HUES64 (cell line): ENCODE measurements at regions not wholly inside any gene's neighbourhood (a gene's known extent, or its start where the extent isn't known, plus 50 kb on each side); places are given as distances from the start of the nearest gene placed in this dataset.
"Not testable (repeated sequence)": the region's sequence is repeated elsewhere in the genome, so short reads cannot be mapped to it uniquely, and the experiment has no call there.

Source experiments
- H3K27ac ChIP-seq: 2 replicates; pipeline ENCODE4 v1.7.0; 2013; ENCODE audit warnings: low read depth, low read length, inconsistent platforms
- H3K27me3 ChIP-seq: 2 replicates; pipeline ENCODE4 v1.6.1; 2013; ENCODE audit warnings: mild to moderate bottlenecking, low read length; ENCODE audit not compliant: insufficient read depth
- H3K36me3 ChIP-seq: 2 replicates; pipeline ENCODE4 v1.6.1; 2013; ENCODE audit warnings: mild to moderate bottlenecking, low read length; ENCODE audit not compliant: insufficient read depth
- H3K4me1 ChIP-seq: 2 replicates; pipeline ENCODE4 v1.6.1; 2013; ENCODE audit warnings: mild to moderate bottlenecking, low read length, moderate library complexity; ENCODE audit not compliant: insufficient read depth
- H3K4me3 ChIP-seq: 2 replicates; pipeline ENCODE4 v1.5.1; 2013; ENCODE audit warnings: mild to moderate bottlenecking, low read length, moderate library complexity
- H3K9ac ChIP-seq: 2 replicates; pipeline ENCODE4 v1.6.1; 2013; ENCODE audit warnings: mild to moderate bottlenecking, low read depth, low read length
- H3K9me3 ChIP-seq: 2 replicates; pipeline ENCODE4 v1.6.1; 2013; ENCODE audit warnings: low read depth, low read length; ENCODE audit not compliant: insufficient read depth
- WGBS: fragments of 150-250, 120-280 bp; methylation state at CpG from one replicate; pipeline ENCODE4 v1.1.7; 2013; ENCODE audit warnings: missing lambda C conversion rate; 5-methylcytosine and 5-hydroxymethylcytosine counted together

DNA sequence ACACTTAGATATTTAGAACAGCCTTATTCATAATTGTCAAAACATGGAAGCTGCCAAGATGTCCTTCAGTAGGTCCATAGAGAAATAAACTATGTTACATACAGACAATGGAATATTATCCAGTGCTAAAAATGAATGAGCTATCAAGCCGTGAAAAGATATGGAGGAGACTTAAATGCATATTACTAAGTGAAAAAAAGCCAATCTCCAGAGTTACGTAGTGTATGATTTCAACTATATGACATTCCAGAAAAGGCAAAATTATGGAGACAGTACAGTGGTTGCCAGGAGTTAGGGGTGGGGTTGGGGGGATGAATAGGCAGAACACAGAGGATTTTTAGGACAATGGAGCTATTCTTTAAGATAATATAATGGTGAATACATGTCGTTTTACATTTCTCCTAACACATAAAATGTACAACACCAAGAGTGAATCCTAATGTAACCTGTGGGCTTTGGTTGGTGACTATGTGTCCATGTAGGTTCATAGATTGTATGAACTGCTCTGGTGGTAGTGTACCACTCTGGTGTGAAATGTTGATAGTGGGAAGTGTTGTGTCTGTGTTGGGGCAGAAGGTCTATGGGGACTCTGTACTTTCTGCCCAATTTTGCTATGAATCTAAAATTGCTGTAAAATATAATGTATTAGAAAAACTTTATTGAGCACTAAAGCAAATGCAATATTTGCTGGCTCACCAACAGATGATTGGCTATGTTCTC, 122.6 kb downstream of the USP22 start:
- H3K4me1 ChIP-seq, result peaks cover 4% of the 10 kb centered on the region
- no peaks in the 10 kb centered on the region for H3K36me3 ChIP-seq
- H3K27me3 ChIP-seq, result no peaks in the 10 kb centered on the region
- 95% methylated on average over 2 of the region's 3 CpGs for WGBS
- 0 out of 2 replicates have a peak overlapping the region, but pooled peaks have one; percentile 7 for H3K27ac ChIP-seq
- no peak overlapping the region for H3K9ac ChIP-seq
- H3K9me3 ChIP-seq, result no peaks in the 10 kb centered on the region
- H3K4me3 ChIP-seq, result no peak overlapping the region

DNA sequence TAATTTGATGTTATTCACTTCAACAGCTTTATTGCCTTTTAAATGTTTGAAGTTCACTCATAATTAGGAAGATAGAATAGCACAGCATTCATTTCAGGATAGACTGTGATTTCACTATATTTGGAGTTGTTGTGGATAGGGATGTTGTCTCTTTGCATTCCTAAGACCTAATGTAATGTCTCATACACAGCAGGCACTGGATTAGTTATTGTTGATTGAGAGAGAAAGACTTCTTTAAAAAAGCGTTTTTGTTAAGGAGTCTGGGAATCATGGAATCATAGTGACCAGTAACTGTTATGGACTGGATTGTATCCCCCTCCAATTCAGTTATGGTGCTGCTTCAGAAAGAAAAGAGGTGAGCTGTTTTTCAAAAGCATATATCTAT, 122.0 kb downstream of the USP22 start:
- 45% methylated on average over 1 of the region's 1 CpG for WGBS
- H3K4me3 ChIP-seq, result no peak overlapping the region
- H3K27ac ChIP-seq, result 0 out of 2 replicates have a peak overlapping the region, but pooled peaks have one; percentile 7
- H3K9me3 ChIP-seq, result no peaks in the 10 kb centered on the region
- no peaks in the 10 kb centered on the region for H3K27me3 ChIP-seq
- H3K36me3 ChIP-seq, result no peaks in the 10 kb centered on the region
- no peak overlapping the region for H3K9ac ChIP-seq
- peaks cover 4% of the 10 kb centered on the region for H3K4me1 ChIP-seq

DNA sequence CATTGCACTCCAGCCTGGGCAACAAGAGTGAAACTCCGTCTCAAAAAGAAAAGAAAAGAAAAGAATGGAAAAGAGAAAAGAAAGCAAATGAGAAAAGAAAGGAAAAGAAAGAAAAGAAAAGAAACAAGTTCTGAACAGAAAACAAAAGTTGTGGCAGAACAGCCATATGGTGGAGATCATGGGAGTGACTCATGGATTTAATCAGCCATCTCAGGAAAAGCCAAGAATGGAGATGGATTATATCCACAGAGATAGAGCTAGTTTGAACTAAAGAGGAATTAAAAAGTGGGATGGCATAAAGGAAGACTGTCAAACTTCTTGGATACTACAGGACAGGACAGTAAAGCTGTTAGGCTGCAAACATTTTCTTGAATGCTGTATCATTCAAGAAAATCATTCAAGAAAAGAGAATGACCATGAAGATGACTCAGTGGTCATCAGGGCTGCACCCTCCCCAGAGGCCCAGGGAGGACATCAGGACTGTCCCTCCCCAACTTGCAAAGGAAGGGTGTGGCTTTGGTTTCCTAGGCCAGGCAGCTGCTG, 120.6 kb downstream of the USP22 start:
- no peaks in the 10 kb centered on the region for H3K9me3 ChIP-seq
- no peak overlapping the region for H3K9ac ChIP-seq
- no peak overlapping the region for H3K4me3 ChIP-seq
- no peak overlapping the region for H3K27ac ChIP-seq
- H3K36me3 ChIP-seq, result no peaks in the 10 kb centered on the region
- peaks cover 4% of the 10 kb centered on the region for H3K4me1 ChIP-seq
- no peaks in the 10 kb centered on the region for H3K27me3 ChIP-seq
- WGBS, result 98% methylated on average over 1 of the region's 1 CpG

DNA sequence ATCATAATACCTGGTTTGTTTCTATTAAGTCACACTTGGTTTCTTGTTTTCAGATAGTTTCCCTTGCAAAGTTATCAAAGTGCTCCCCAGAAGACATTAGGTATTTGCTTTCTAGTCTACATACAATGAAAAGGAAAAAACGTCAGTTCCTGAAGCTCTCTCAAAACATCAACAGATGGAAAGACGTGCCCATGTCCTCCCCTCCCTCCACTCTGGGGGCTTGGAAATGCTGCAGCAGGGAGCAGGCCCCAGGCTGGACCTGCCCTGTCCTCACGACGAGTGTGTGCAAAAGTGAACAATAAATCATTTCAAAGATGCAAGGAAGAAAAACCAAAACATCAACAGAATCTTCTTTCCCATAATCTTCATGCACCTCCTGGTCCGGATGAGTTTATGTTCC, 118.5 kb downstream of the USP22 start:
- no peaks in the 10 kb centered on the region for H3K9me3 ChIP-seq
- no peaks in the 10 kb centered on the region for H3K27me3 ChIP-seq

DNA sequence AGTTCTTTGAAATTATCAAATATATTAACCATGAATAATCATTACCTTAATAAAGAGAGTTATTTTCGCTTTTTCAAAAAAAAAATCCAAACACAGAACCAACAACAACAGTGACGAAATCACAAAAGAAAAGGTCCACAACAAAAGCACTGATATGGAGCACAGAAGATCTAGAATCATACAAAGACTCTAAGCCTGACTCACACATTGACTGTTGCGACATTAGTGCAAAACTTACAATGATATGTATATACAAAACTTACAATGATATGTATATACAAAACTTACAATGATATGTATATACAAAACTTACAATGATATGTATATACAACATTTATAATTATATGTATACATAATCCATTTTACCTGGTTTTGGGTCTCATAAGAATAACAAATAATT, 117.7 kb downstream of the USP22 start:
- Histone ChIP-seq H3K36me3 (no peaks in the 10 kb centered on the region), H3K9ac (no peak overlapping the region), H3K9me3 (no peaks in the 10 kb centered on the region), H3K4me3 (no peak overlapping the region), H3K27ac (no peak overlapping the region), H3K27me3 (no peaks in the 10 kb centered on the region), H3K4me1 (peaks cover 4% of the 10 kb centered on the region)
- 87% methylated on average over 2 of the region's 3 CpGs for whole genome bisulfite sequencing

More for the DNA sequence above, 118.5 kb downstream of the USP22 start:
- Histone ChIP-seq H3K4me1 (peaks cover 4% of the 10 kb centered on the region), H3K27ac (no peak overlapping the region), H3K4me3 (no peak overlapping the region), H3K36me3 (no peaks in the 10 kb centered on the region), H3K9ac (no peak overlapping the region)
- WGBS, result 76% methylated on average over 5 of the region's 5 CpGs

DNA sequence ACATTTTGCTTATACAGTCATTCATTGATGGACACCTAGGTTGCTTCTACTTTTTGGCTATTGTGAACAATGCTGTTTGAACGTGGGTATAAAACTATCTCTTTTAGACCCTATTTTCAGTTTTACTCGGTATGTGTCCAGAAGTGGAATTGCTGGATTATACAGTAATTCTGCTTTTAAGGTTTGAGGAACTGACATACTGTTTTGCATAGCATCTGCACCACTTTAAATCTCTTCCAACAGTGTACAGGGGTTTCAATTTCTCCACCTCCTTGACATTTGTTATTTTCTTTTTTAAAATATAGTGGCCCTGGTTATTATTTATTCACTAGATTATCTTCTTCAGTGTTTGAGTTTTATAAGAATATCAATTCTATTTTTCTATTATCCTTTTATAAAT, 116.9 kb downstream of the USP22 start:
- Histone ChIP-seq H3K27ac (no peak overlapping the region), H3K4me3 (no peak overlapping the region), H3K27me3 (no peaks in the 10 kb centered on the region), H3K4me1 (peaks cover 3% of the 10 kb centered on the region), H3K36me3 (no peaks in the 10 kb centered on the region), H3K9me3 (no peaks in the 10 kb centered on the region), H3K9ac (no peak overlapping the region)
- WGBS, result 100% methylated on average over 1 of the region's 2 CpGs

DNA sequence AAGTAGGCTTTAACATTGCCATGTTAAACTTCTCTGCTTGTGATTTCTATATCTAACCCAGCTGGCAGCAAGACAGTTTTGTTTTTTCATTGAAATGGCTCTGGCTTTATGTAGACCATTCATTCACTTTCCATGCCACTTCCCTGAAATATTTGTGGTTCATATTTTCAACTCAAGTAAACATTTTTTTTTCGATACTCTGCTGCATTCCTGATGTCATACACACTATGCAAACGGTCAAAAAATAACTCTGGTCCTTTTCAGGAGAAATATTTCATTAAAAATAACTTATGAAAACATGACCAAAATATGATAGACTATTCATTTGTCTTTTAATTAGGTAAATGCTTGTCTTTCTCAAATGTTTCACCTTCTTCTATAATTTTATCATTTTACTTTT, 116.3 kb downstream of the USP22 start:
- Histone ChIP-seq H3K4me1 (no peaks in the 10 kb centered on the region), H3K27ac (no peak overlapping the region), H3K9ac (no peak overlapping the region), H3K9me3 (no peaks in the 10 kb centered on the region), H3K4me3 (no peak overlapping the region), H3K36me3 (no peaks in the 10 kb centered on the region), H3K27me3 (no peaks in the 10 kb centered on the region)
- WGBS, result 73% methylated on average over 2 of the region's 2 CpGs

DNA sequence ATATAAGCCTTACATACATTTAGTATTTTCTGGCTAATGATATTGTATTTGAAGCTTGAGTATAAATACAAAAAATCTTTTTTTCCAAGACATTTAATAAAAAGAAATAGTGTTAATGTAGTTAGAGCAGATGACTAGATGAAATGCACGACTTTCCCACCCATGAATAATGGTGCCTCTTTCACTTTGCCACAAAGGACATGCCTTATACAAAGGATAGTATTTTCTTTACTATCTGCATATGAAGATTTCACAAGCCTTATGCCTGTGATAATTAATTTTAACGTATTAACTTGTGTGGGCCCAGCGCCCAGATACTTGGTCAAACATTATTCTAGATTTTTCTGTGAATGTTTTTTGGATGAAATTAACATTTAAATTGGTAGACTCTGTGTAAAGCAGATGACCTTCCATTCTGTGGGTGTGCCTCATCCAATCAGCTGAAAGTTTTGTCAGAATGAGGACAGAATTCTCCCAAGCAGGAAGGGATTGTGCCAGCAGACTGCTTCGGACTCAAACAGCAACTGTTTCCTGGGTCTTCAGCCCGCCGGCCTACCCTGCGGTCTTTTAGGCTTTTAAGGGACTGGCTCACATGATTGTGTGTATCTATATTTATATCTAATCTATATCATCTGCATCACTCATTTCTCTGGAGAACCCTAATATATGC, 115.4 kb downstream of the USP22 start:
- H3K9me3 ChIP-seq, result no peaks in the 10 kb centered on the region
- 88% methylated on average over 7 of the region's 7 CpGs for WGBS
- no peak overlapping the region for H3K4me3 ChIP-seq
- no peaks in the 10 kb centered on the region for H3K36me3 ChIP-seq
- H3K9ac ChIP-seq, result no peak overlapping the region
- no peaks in the 10 kb centered on the region for H3K4me1 ChIP-seq
- no peak overlapping the region for H3K27ac ChIP-seq
- no peaks in the 10 kb centered on the region for H3K27me3 ChIP-seq

DNA sequence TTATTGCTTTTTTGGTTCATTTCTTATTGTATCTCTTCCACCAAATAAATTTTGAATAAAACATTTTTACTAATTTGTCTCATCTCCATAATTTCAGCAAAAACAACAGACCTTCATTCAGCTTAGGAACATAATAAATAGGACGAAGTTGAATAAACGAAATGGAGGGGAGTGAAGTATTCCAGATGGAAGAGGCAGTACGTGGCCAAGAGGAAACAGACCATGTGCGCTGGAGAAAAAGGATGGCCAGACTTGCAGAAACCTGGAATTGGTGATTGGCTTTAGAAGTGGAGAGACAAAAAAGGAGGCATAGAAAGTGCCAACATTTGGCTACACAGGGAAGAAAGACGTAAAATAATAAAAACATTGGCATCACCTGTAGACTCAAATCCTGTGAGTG, 113.5 kb downstream of the USP22 start:
- Histone ChIP-seq H3K9ac (no peak overlapping the region), H3K27ac (no peak overlapping the region), H3K4me1 (no peaks in the 10 kb centered on the region), H3K9me3 (no peaks in the 10 kb centered on the region), H3K27me3 (no peaks in the 10 kb centered on the region), H3K4me3 (no peak overlapping the region), H3K36me3 (no peaks in the 10 kb centered on the region)
- WGBS, result 90% methylated on average over 5 of the region's 5 CpGs

DNA sequence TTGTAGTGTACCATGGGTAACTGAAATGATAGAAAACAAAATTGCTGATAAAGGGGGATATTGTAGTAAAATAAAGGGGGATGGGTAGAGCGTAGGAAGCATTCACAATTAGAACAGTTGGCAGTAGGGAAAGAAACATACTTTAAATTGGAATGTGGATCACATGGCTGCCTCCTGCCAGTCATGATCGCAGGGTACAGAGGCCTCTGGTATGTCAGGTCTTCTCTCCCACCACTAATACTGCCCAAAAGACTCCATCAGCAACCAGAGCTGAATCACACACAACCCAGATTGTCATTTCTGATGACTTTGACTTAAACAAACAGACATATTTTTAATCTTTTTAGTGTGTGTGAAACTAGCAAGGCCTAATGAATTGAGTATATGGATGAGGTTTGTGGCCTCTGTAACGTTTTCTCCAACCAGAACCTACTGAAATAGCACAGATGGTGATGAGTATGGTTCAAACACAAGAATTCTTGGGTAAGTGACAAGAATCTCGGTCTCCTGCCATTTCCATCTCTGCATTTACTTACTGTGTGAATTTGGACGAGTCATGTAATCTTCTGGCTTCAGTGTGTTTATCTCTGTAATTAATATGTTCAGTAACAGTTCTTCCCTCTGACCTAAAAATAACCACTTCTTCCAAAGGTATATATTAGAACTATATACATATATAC, 112.6 kb downstream of the USP22 start:
- H3K9ac ChIP-seq, result no peak overlapping the region
- H3K4me3 ChIP-seq, result no peak overlapping the region
- no peaks in the 10 kb centered on the region for H3K27me3 ChIP-seq
- 90% methylated on average over 4 of the region's 5 CpGs for WGBS
- H3K27ac ChIP-seq, result no peak overlapping the region
- no peaks in the 10 kb centered on the region for H3K4me1 ChIP-seq
- no peaks in the 10 kb centered on the region for H3K36me3 ChIP-seq
- no peaks in the 10 kb centered on the region for H3K9me3 ChIP-seq

DNA sequence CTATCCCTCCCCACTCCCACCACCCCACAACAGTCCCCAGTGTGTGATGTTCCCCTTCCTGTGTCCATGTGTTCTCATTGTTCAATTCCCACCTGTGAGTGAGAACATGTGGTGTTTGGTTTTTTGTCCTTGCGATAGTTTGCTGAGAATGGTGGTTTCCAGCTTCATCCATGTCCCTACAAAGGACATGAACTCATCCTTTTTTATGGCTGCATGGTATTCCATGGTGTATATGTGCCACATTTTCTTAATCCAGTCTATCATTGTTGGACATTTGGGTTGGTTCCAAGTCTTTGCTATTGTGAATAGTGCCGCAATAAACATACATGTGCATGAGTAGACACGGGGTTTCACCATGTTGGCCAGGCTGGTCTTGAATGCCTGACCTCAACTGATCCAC, 109.8 kb downstream of the USP22 start:
- H3K36me3 ChIP-seq, H3K9ac ChIP-seq, H3K9me3 ChIP-seq, H3K27ac ChIP-seq, H3K27me3 ChIP-seq, H3K4me3 ChIP-seq, H3K4me1 ChIP-seq: not testable (repeated sequence)
- 93% methylated on average over 2 of the region's 3 CpGs for WGBS
